AG20443 (cell line): ENCODE measurements at regions not wholly inside any gene's neighbourhood (a gene's known extent, or its start where the extent isn't known, plus 50 kb on each side); places are given as distances from the start of the nearest gene placed in this dataset.
"Not testable (repeated sequence)": the region's sequence is repeated elsewhere in the genome, so short reads cannot be mapped to it uniquely, and the experiment has no call there.

Source experiments
- DNase-seq: peaks from one replicate; pipeline ENCODE4 v3.0.0; 2012; ENCODE audit warnings: low spot score, mixed read lengths

GRCh38 chr7:69017208-69017607, 581.1 kb upstream of the AUTS2 start:
- no peak for DNase-seq

- no peak for DNase-seq
These were observed 580.1 kb upstream of the AUTS2 start for GRCh38 chr7:69018200-69018599.

- no peak for DNase-seq
These were observed 578.8 kb upstream of the AUTS2 start for GRCh38 chr7:69019437-69019836.

DNA sequence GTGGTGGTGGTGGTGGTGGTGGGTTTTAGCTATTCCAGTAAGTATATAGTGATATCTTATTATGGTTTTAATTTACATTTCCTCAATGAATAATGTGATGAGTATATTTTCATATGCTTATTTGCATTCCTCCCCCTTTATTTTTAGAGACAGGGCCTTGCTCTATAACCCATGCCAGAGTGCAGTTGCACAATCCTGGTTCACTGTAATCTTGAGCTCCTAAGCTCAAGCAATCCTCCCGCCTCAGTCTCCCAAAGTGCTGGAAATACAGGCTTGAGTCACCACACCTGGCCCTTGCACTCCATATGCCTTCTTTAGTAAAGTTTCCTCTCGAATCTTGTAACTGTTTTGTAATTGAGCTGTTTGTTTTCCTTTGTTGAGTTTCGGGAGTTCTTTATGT, 577.7 kb upstream of the AUTS2 start:
- no peak for DNase-seq

DNA sequence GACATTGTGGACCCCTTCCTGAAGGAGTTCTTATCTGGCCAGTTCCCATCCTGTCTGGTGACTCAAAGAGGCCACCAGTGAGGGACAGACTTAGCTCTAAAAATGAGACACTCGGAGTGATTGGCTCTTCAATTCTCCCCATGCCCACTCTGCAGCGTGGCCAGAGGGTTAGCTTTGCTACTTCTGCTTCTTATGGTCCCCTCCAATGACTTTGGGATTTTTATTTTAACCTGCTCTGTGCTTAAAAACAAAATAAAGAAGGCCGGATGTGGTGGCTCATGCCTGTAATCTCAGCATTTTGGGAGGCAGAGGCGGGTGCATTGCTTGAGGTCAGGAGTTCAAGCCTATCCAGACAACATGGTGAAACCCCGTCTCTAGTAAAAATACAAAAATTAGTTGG, 573.0 kb upstream of the AUTS2 start:
- DNase-seq: no peak

DNA sequence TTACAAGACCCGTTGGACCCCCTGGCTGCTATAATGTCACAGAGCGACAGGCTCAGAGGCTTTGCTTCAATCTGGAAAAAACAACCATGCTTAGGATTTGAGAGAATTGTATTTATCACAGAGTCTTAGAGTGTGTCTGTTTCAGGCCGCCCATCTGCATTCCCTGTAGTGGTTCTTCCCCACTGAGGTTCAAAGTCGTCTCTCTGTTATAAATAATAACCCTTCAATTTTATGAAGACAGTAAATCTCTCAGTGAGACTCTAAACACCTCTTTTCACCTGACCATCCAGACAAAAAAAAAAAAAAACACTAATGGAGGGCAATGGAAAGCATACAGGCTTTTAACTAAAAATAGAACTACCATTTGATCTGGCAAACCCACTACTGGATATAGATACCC, 565.4 kb upstream of the AUTS2 start:
- no peak for DNase-seq

DNA sequence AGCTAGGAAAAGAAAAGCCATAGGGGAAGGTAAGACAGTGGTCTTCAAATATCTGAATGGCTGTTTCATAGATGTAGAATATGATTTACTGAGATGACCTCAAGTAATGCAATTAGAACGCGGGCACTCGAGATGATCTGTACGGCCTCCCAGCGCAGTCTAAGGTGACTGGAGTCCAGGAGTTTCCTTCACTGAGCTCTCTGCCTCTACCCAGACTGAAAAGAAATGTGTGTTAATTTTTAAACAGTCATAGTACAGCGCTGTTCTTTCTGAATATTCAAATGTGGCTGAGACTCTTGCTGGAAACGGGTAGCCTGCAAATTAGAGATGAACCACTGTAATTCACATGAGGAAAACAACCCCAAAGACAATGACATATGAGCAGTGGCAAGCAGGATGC, 562.4 kb upstream of the AUTS2 start:
- no peak for DNase-seq

GRCh38 chr7:69036301-69036700, 562.0 kb upstream of the AUTS2 start:
- DNase-seq: no peak

DNA sequence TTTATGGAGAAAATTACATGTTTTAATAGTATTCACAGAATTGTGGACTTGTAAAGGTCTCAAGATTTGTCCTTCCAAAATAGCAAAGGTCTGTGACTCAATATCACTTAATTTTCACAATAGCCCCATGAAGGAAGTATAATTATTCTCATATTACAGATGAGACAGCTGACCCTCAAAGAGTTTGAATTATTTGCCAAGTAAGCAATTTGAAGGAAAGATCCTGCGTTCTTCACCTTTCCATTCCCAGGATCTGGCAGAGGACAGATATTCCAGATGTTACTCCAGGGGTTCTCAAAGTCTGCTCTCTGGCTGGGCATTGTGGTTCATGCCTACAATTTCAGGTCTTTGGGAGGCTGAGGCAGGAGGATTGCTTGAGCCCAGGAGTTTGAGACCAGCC, 559.4 kb upstream of the AUTS2 start:
- DNase-seq: no peak

DNA sequence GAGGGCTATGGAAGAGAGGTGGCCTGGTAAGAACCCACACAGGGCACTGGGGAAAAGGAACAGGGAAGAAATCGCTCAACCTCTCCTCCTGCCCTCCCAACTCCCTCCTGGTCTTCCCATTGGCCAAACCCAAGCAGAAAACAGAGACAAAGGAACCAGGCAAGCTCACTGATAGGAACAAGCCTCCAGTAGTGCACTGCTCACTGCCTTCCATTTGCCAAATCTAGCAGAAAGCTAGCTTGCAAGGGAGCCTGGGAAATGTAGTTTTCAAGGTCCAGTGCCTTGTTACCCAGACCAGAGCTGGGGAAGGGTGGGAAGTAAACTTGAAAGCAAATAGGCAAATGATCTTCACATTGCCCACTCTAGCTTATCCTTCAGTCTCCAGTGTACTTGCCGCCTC, 556.1 kb upstream of the AUTS2 start:
- no peak for DNase-seq

GRCh38 chr7:69047151-69047754, 551.0 kb upstream of the AUTS2 start:
- DNase-seq: no peak

DNA sequence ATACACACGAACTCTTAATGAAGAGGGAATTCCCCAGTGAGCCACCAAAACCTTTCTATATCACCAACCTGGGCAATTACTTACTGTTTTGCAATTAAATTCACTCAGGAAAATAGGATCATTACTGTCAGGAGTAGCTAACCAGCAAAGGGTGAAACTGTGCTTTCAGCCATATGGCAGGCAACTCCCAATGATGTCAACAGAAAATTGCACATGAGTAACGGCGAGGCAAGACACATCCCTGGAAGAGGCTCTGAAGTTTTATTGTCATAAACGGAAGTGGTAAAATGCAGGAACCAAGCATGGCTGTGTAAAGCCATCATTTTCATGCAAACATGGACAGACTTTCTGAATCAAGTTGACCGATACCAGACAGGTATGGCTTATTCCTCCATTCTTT, 548.9 kb upstream of the AUTS2 start:
- DNase-seq: peak; percentile 64

- no peak for DNase-seq
These were observed 545.8 kb upstream of the AUTS2 start for GRCh38 chr7:69052447-69052846.

DNA sequence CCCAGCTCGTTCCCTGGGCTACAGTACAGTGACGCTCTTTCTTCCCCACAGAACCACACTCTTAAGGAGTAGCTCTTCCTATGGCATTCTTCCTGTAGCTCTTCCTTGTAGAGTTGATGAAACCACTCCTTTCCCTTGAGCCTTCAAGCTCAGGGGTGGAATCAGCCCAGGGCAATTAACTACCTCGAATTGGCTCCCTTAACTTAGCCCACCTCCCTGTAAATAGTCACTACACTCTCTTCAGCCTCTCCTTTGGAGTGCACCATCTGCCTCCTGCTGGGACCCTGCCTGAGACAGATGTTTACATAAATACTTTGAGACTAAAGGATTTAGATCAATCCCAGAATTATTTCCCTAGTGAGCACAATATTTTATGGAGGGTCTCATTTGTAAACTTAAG, 537.8 kb upstream of the AUTS2 start:
- no peak for DNase-seq

DNA sequence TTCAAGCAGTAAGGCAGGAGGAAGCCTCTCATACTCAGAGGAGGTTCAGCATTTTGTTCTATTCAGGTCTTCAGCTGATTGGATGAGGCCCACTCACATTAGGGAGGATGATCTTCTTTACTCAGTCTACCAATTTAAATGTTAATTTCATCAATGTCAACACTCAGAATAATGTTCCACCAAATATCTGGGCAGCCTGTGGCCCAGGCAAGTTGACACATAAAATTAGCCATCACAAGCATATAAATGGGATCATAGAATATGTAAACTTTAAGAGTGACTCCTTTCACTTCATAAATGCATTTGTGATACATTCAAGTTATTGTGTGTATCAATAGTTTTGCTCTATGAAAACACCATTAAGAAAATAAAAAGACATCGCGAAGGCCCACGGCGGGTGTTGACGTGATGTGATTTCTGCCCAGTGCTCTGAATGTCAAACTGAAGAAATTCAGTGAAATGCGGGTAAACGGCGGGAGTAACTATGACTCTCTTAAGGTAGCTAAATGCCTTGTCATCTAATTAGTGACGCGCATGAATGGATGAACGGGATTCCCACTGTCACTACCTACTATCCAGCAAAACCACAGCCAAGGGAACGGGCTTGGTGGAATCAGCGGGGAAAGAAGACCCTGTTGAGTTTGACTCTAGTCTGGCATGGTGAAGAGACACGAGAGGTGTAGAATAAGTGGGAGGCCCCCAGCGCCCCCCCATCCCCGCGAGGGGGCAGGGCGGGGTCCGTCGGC, 536.1 kb upstream of the AUTS2 start:
- DNase-seq: no peak

- DNase-seq: no peak
These were observed 530.9 kb upstream of the AUTS2 start for GRCh38 chr7:69067397-69067796.

DNA sequence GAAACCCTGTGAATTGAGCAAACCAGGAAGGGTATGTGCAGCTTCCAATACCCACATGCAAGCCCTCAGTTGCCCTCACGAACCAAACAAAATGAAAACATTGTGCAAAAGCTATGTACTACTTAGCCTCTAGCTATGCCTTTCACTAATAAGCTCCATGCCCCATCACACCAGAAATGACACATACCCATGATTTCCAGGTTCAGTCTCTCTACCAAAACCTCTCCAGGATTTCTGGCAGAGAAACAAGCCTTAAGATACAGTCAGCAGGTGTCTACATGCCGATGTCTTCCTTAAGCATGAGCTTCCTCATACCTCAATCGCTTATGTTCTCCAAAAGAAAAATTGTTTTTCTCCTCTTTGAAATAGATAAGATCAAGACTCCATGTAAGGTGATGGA, 527.8 kb upstream of the AUTS2 start:
- DNase-seq: no peak

GRCh38 chr7:69076566-69076965, 521.7 kb upstream of the AUTS2 start:
- DNase-seq: no peak

DNA sequence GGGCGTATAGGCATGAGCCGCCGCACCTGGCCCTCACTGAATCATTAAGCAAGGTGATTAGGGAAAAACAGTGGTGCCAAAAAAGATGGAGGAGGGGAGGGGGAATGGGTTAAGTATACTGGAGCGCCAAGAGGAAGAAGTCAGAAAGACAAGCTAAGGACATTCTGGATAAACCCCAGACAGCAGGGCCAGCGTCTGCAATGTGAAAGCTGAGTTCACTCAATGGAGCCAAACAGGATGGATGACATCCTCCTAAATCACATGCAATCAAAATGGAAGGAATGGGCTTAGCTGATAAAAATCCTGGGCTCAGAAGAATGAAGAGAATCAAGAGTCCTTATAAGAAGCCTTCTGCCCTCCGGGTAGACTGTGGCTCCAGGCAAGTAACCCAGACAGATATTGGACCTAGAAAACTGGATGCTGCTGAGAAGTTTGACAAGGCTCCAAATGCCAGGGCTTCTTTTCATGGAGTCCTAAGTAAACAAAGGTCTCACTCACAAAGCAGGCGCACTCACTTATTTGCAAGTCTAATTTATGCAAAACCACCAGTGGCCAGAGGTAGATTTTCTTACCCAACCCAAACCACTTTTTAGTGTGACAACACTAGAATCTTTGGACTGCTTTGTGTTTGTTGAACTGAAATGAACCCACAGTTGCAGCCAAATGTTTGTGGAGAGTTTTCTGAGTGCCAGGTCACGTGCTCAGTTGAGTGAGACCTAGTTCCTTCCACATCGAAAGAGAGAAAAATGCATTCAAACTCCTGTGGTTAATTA, 519.1 kb upstream of the AUTS2 start:
- DNase-seq: peak; percentile 38

GRCh38 chr7:69087281-69087680, 511.0 kb upstream of the AUTS2 start:
- not testable (repeated sequence) for DNase-seq

DNA sequence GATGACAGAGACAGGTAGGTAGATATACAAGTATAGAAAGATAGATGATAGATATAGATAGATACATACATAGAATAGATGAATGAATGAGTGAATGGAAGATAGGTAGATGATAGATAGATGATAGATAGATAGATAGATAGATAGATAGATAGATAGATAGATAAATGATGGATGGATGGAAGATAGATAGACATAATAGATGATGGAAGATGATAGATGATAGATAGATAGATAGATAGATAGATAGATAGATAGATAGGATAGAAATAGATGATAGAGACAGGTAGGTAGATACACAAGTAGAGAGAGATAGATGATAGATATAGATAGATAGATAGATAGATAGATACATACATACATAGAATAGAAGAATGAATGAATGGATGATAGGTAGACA, 510.1 kb upstream of the AUTS2 start:
- no peak for DNase-seq

DNA sequence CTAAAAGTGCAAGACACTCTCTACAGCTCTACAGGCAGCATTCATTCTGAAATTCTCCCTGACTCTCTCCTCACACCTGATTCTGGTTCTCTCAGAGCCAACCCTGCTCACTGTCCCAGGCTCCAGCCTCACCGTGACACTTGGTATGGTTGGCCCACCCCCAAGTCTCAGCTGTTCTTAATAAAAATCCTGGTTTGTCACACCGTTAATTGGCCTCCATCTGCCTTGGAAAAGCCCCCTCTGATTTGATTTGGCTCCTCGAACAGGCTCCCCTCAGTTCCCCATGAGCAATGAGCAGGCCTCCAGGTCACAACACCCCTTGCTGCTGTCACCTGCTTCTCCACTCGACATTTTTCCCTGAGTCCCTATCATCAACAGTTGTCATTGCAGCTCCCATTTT, 507.3 kb upstream of the AUTS2 start:
- DNase-seq: no peak

GRCh38 chr7:69091521-69091920, 506.8 kb upstream of the AUTS2 start:
- DNase-seq: peak; percentile 29
